OCI-LY3 (cell line): ENCODE measurements at regions not wholly inside any gene's neighbourhood (a gene's known extent, or its start where the extent isn't known, plus 50 kb on each side); places are given as distances from the start of the nearest gene placed in this dataset.

ENCODE experiments used
- H2AFZ ChIP-seq: fragments of 200-600, 300-600 bp; shearing (Covaris generic); 2 replicates; pipeline ENCODE4 v1.6.0; 2014; ENCODE audit warnings: antibody characterized with exemption, low read depth, low read length
- H3K27ac ChIP-seq: fragments of 200-600, 300-600 bp; sonication (generic); 2 replicates; pipeline ENCODE4 v1.5.1; 2014; ENCODE audit warnings: mild to moderate bottlenecking, low read length, moderate library complexity, mixed read lengths
- H3K27me3 ChIP-seq: fragments of 200-600, 300-600 bp; sonication (generic); 2 replicates; pipeline ENCODE4 v1.6.1; 2014; ENCODE audit warnings: low read depth, low read length, mixed read lengths
- H3K36me3 ChIP-seq: fragments of 200-600, 300-600 bp; sonication (generic); replicated peaks from 2 replicates; pipeline ENCODE3; 2014; ENCODE audit warnings: low read depth, low read length, mixed read lengths
- H3K4me1 ChIP-seq: fragments of 300-600, 200-600 bp; sonication (generic); 2 replicates; pipeline ENCODE4 v1.6.1; 2014; ENCODE audit warnings: low read length, mixed read lengths
- H3K4me2 ChIP-seq: fragments of 200-600, 300-600 bp; sonication (generic); 2 replicates; pipeline ENCODE4 v1.6.1; 2014; ENCODE audit warnings: low read length, mixed read lengths
- H3K4me3 ChIP-seq: fragments of 300-600, 200-600 bp; sonication (generic); 2 replicates; pipeline ENCODE4 v1.5.1; 2014; ENCODE audit warnings: antibody characterized with exemption, mild to moderate bottlenecking, low read length, moderate library complexity
- H3K79me2 ChIP-seq: fragments of 300-600, 200-600 bp; shearing (Covaris generic); 2 replicates; pipeline ENCODE4 v1.6.1; 2014; ENCODE audit warnings: mild to moderate bottlenecking, low read length, mixed read lengths
- H3K9ac ChIP-seq: fragments of 300-600, 200-600 bp; shearing (Covaris generic); 2 replicates; pipeline ENCODE4 v1.6.0; 2014; ENCODE audit warnings: mild to moderate bottlenecking, low read length, moderate library complexity
- H3K9me3 ChIP-seq: fragments of 200-600, 300-600 bp; shearing (Covaris generic); 2 replicates; pipeline ENCODE4 v1.6.1; 2014; ENCODE audit warnings: low read length, mixed read lengths; ENCODE audit not compliant: insufficient read depth
- H4K20me1 ChIP-seq: fragments of 200-600, 300-600 bp; sonication (generic); 2 replicates; pipeline ENCODE4 v1.6.1; 2016; ENCODE audit warnings: low read length, mixed read lengths; ENCODE audit not compliant: insufficient read depth
- CTCF ChIP-seq: fragments of 200-600, 300-600 bp; sonication (generic); IDR thresholded peaks from 2 replicates; pipeline ENCODE4 v1.5.1; 2014; ENCODE audit warnings: antibody characterized with exemption, low read length, low read depth
- EZH2phosphoT487 ChIP-seq: fragments of 200-600 bp; shearing (Covaris generic); IDR thresholded peaks from 2 replicates; pipeline ENCODE4 v1.6.1; 2018; ENCODE audit warnings: antibody characterized with exemption, mixed run types, low read depth

GRCh38 chr4:43373201-43373600, 480.7 kb downstream of the GRXCR1 start:
- H3K9me3 ChIP-seq = no peaks in the 10 kb centered on the region
- no peaks in the 10 kb centered on the region for H3K4me1 ChIP-seq
- no peaks in the 10 kb centered on the region for H4K20me1 ChIP-seq
- no peak overlapping the region for H3K4me3 ChIP-seq
- H3K27me3 ChIP-seq = no peaks in the 10 kb centered on the region
- no peak overlapping the region for H2AFZ ChIP-seq
- no peak overlapping the region for H3K4me2 ChIP-seq
- no peaks in the 10 kb centered on the region for H3K79me2 ChIP-seq
- no peak overlapping the region for H3K9ac ChIP-seq
- H3K27ac ChIP-seq = no peak overlapping the region
- no peak for TF ChIP-seq CTCF
- TF ChIP-seq EZH2phosphoT487 = no peak
- H3K36me3 ChIP-seq = no peaks in the 10 kb centered on the region

- Histone ChIP-seq H3K27me3 (no peaks in the 10 kb centered on the region), H3K27ac (no peak overlapping the region), H4K20me1 (no peaks in the 10 kb centered on the region), H3K4me2 (no peak overlapping the region), H3K79me2 (no peaks in the 10 kb centered on the region), H3K4me3 (no peak overlapping the region), H3K4me1 (no peaks in the 10 kb centered on the region), H3K9ac (no peak overlapping the region), H2AFZ (no peak overlapping the region), H3K9me3 (no peaks in the 10 kb centered on the region), H3K36me3 (no peaks in the 10 kb centered on the region)
- no peak for TF ChIP-seq EZH2phosphoT487
- no peak for TF ChIP-seq CTCF
Measured at GRCh38 chr4:43374216-43374751, 481.8 kb downstream of the GRXCR1 start.

GRCh38 chr4:43379016-43379415, 486.5 kb downstream of the GRXCR1 start:
- H3K4me1 ChIP-seq = no peaks in the 10 kb centered on the region
- H3K9me3 ChIP-seq = no peaks in the 10 kb centered on the region
- no peak for TF ChIP-seq CTCF
- TF ChIP-seq EZH2phosphoT487 = no peak
- no peak overlapping the region for H3K9ac ChIP-seq
- H2AFZ ChIP-seq = no peak overlapping the region
- no peaks in the 10 kb centered on the region for H3K36me3 ChIP-seq
- H3K4me2 ChIP-seq = no peak overlapping the region
- no peaks in the 10 kb centered on the region for H3K27me3 ChIP-seq
- no peaks in the 10 kb centered on the region for H4K20me1 ChIP-seq
- no peak overlapping the region for H3K27ac ChIP-seq
- H3K4me3 ChIP-seq = no peak overlapping the region
- no peaks in the 10 kb centered on the region for H3K79me2 ChIP-seq

- Histone ChIP-seq H3K9ac (no peak overlapping the region), H3K4me2 (no peak overlapping the region), H3K4me1 (no peaks in the 10 kb centered on the region)
Measured at GRCh38 chr4:43380093-43380492, 487.6 kb downstream of the GRXCR1 start.

More at GRCh38 chr4:43380093-43380492, 487.6 kb downstream of the GRXCR1 start:
- no peaks in the 10 kb centered on the region for H3K79me2 ChIP-seq
- H3K9me3 ChIP-seq = no peaks in the 10 kb centered on the region
- no peak overlapping the region for H3K4me3 ChIP-seq
- no peak overlapping the region for H3K27ac ChIP-seq
- no peak for TF ChIP-seq CTCF
- TF ChIP-seq EZH2phosphoT487 = no peak
- H2AFZ ChIP-seq = no peak overlapping the region
- H3K27me3 ChIP-seq = no peaks in the 10 kb centered on the region
- no peaks in the 10 kb centered on the region for H3K36me3 ChIP-seq
- no peaks in the 10 kb centered on the region for H4K20me1 ChIP-seq
